Jurkat, Clone E6-1 (cell line): ENCODE measurements at regions not wholly inside any gene's neighbourhood (a gene's known extent, or its start where the extent isn't known, plus 50 kb on each side); places are given as distances from the start of the nearest gene placed in this dataset.
"Not testable (repeated sequence)": the region's sequence is repeated elsewhere in the genome, so short reads cannot be mapped to it uniquely, and the experiment has no call there.

Experiments
- DNase-seq: peaks from one replicate; pipeline ENCODE4 v3.0.0-alpha.2; 2011; ENCODE audit warnings: low read depth, low spot score
- H3K4me3 ChIP-seq: 2 replicates; pipeline ENCODE4 v1.5.1; 2011; ENCODE audit warnings: mild to moderate bottlenecking, low read length, control low read depth, moderate library complexity

DNA sequence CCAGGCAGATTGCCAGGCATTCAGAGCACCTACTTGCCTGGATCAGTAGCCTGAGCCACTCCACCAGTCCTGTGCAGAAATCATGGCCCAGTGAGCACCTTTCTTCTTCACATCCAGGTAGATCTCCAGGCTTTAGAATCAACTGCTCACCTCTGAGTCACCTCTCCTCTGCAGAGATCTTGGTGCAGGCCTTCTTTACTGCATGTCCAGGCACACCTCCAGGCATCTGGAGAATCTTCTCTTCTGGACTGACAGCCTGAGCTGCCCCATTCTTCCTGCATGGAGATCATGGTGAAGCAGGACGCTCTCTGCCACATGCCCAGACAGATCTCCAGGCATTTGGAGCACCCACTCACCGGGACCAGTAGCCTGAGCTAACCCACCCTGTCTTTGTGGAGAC lies 894.5 kb upstream of the MBL2 start:
- DNase-seq, result no peak

DNA sequence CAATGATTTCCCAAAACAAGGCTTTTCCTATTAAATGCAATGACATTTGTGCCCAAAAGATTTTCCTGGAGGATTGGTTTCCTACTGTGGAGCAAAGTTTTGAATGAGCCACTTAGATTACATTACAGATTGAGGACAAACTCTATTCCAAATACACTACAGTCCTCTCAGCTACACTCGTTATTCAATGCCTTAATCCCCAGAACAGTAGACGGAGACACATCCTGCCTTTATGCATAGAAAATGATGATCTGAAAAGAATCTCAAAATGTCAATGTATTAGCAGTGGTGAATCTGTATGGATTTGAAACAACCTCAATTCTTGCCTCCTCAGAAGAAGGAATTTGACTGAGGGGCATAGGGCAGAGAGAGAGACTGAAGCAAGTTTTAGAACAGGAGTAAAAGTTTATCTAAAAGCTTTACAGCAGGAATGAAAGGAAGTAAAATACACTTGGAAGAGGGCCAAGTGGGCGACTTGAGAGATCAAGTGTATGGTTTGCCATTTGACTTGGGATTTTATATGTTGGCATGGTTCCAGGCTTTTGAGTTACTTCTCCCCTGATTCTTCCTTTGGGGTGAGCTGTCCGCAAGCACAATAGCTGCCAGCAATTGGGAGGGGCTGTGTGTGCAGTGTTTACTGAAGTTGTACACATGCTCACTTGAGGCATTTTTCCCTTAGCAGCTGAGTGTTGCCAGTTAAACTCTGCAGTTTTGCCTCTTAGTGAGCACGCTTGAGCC lies 891.9 kb upstream of the MBL2 start:
- DNase-seq, result no peak
- H3K4me3 ChIP-seq, result no peak overlapping the region

More for the DNA sequence above, 894.5 kb upstream of the MBL2 start:
- H3K4me3 ChIP-seq, result no peak overlapping the region

DNA sequence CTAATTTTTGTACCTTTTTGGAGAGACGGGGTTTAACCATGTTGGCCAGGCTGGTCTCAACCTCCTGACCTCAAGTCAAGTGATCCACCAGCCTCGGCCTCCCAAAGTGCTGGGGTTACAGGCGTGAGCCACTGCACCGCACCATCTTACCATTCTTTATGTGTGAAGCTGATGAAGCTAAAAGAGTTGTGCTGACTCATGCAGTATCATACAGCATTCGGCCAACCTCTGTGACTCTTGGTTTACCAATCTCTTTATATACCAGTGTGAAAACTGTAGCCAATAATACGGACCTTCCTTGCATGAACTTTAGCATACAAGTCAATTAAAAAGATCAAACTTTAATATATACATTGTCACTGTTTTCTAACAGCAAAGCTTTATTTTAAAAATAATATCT lies 878.2 kb upstream of the MBL2 start:
- no peak overlapping the region for H3K4me3 ChIP-seq
- DNase-seq, result no peak

DNA sequence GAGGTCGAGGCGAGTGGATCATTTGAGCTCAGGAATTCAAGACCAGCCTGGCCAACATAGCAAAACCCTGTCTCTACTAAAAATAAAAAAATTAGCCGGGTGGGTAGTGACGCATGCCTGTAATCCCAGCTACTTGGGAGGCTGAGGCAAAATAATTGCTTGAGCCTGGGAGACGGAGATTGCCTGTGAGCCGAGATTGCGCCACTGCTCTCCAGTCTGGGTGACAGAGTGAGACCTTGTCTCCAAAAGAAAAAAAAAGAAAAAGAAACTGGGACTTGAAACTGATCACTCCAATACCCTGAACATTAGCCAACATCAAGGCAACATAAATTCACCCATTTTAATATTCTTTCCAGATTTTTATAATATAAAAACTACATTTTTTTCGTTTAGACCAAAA lies 874.6 kb upstream of the MBL2 start:
- DNase-seq, result not testable (repeated sequence)

DNA sequence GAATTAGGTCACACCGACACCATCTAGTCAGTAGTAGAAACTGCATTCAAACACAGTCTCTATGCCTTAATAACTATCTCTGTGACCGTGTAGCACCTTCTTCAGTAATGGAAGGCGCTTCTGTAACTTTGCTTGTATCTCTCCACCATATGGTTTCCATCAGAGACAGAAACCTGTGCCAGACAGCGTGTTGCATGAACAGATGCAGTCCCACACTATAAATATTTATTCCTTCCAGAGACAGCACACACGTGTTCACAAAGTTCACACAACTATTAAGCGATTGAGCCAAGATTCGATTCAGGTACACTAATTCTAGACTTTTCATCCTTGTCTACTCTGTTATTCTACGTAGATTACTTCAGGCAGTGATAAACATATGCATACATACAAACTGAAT lies 873.9 kb upstream of the MBL2 start:
- no peak overlapping the region for H3K4me3 ChIP-seq
- DNase-seq, result no peak

More for the DNA sequence above, 874.6 kb upstream of the MBL2 start:
- H3K4me3 ChIP-seq, result not testable (repeated sequence)

DNA sequence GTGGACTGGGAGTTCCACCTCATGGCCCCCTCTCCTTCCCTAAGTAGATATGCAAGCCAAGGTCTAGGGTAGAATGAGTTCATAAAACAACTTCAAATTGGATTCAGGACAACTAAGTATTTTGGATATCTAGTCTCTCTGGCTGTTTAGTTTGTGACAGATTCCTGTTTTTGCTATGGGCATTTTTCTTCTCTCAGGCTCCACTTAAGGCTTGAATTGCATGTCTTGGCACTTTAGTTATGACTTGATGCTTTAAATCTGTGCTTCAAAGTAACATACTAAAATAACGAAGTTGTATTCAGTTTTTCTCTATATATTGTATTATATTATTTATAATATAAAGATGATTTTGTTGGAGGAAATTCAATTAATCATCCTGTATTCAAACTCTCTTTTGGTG lies 873.4 kb upstream of the MBL2 start:
- DNase-seq, result no peak
- H3K4me3 ChIP-seq, result no peak overlapping the region

DNA sequence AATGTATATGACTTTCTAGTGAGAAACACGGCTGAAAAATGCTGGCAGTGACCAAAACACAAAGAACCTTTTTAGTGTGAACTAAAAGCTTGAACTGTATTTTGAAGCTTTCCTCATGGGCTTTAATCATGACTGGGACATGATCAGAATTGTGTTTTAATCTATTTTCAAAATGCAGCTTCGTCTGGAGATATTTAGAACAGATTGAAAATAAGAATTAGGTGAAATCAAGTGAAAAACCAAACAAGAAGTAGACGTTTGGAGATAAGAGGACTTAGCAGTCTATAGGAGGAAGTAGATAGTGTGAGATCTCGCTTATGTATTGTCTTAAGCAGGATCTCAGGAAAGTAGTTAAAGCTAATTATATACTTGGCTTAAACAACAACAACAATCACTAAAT lies 865.4 kb upstream of the MBL2 start:
- DNase-seq, result no peak

DNA sequence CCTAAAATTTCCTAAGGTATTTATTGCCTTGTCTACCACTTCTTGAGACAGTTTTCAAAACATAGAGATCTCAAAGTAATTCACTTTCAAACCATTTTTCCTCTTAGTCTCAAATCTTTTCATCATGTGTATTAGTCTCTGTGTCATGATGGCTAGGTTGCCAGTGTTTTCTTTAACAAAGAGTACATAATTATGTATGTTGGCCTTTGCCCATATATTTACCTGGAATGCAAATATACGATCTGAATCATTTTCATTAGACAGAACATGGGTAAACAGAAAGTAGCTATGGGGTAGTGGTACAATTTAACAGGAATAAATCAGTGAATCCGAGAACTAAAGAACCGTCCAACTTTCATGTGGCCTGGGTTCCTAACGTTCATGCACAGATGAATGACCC lies 852.1 kb upstream of the MBL2 start:
- no peak overlapping the region for H3K4me3 ChIP-seq
- no peak for DNase-seq

More for the DNA sequence above, 865.4 kb upstream of the MBL2 start:
- H3K4me3 ChIP-seq, result no peak overlapping the region

DNA sequence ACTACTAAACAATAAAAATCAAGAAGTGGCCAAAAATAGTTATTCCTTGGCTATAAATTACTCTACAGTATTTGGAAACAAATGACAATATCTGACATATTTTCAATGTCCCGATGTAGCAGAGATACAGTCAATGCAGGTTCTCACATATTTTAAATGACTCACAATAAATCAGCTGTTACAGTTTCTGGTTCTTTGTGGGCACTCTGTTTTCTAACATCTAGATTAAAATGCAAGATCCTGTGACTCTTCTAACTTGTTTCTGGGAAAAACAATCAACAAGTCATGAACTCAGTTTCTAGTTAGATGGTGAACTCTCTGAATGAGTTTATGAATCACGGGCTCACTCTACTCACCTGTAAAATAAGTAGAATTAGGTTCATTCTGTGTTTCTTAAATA lies 849.6 kb upstream of the MBL2 start:
- H3K4me3 ChIP-seq, result no peak overlapping the region
- no peak for DNase-seq

DNA sequence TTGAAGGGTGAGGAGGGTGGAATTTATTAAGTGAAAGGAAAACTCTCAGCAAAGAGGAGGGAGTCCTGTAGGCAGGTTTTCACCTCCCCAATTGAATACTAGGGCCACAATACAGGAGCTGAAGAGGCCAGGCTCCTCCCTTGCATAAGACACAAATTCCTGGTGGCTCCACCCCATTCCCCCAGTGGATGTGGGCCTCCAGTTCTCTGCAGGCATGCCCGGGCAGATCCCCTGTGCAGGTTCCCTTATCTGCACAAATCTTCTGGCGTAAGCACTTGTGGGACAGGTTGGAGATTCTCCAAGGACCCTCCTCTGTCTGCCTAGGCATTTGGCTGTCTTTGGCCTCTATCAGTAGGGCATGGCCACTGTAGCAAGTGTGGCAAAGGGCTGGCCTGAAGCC lies 847.1 kb upstream of the MBL2 start:
- no peak for DNase-seq
- H3K4me3 ChIP-seq, result no peak overlapping the region

DNA sequence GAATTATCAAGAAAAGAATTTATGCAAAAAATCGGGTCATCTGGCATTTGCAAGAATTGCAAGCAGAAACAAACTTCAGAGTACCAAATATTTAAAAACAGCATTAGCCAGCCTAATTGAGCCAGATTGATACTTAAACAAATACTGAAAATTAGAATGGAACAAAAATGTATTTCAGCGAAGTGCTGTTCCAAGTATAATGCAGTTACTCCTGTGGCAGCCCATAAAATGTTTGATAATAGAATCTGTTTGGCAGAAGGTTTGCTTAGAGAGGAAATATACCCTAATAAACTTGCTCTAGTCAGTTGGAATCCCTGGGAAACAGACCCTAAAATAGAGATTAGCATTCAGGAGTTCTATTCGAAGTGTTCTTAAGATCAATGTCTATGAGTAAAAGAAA lies 835.1 kb upstream of the MBL2 start:
- H3K4me3 ChIP-seq, result no peak overlapping the region
- DNase-seq, result no peak

DNA sequence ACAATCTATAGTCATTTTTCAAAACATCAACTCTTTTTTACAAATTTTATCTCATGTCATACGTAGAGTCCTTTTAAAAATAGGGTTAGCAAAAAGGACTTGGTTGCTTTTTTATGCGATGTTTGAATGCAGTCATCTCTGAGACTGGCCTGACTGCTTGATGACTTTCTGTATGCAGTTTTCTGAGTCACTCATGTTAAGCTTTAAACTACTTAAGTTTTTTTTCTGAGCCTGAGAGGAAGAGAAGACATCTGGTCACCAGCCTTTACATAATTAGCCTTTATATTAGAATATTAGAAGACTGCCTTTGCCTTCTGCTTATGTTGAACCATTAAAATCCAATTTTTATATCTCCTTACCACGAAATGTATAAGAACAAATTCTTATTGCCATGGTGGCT lies 834.4 kb upstream of the MBL2 start:
- H3K4me3 ChIP-seq, result no peak overlapping the region
- DNase-seq, result no peak

DNA sequence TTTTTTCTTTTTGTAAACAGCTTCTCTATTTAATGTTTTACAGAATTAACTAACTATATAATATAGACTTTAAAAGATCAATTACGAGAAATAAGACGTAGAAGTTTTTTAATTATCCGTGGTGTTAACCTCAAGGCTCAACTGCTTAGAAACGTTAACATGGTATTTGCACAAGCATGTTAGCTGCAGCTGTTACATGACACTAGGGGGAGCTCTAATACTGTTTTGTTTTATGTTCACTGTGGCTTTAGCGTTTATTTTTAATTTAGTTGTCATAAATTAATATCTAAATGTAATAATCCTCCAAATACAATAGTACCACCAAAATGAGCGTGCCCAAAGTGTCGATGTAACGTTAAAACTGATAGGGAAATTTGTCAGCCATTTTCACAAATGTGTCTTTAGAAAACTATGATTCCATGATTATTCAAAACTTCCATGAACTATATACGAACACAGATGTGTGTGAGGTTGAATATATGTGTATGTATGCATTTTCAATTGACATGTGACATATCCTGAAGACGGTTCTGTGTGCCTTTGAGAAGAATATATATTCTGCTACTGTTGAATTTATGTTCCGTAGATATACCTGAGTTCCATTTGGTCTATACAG lies 828.8 kb upstream of the MBL2 start:
- peak; percentile 37 for DNase-seq
- no peak overlapping the region for H3K4me3 ChIP-seq

DNA sequence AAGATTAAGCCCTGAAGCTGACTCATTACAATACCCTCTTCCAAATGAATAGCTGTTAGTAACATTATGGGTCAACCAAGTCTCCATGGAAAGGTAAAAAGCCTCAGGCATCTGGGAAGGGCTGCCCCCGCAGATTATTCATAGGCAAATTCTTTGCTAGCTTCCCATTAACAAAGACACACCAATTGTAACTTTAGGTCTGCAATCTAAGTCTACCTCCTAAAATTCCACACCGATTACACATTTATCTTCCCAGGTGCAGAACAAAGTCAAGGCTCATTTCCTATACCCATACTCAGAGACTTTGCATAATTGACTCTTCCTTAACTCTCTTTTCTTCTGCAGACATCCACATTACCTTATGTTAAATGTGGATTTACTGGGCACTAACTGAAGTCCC lies 826.3 kb upstream of the MBL2 start:
- DNase-seq, result no peak
- no peak overlapping the region for H3K4me3 ChIP-seq

DNA sequence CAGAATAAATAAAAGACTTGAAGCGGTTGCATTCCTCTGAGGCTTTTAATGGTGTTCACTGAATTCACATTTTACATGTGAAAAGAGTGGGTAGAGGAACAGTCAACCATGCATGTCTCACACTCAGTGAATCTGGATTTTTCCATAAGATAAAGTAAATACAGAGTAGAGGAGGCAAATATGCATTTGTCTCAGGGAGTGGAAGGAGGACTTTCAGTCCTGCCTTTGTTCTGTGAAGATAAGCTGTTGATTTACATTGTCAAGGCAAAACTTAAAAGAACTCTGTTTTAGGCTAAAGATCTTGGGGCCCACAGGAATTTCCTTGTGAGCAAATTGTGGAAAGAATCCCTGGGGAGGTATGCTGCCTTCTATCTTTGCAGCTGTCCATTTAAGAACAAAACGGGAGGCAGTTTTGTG lies 825.3 kb upstream of the MBL2 start:
- H3K4me3 ChIP-seq, result no peak overlapping the region
- DNase-seq, result no peak

DNA sequence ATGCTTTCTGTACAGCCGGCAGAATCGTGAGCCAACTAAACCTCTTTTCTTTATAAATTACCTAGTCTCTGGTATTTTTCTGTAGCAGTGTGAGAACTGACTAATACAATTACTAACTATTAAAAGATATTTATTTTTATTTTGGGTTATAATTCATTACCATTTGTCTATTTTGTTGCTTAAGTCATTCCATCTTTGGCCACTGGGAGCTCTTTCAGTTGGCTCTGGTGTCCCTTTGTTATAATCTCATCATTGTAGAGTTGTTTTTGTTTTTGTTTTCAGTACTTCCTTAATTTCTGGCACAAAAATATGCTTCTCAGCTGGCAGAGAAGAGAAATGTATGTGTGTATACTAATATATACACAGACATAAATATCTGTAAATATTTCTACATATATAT lies 807.9 kb upstream of the MBL2 start:
- no peak for DNase-seq
- H3K4me3 ChIP-seq, result no peak overlapping the region

DNA sequence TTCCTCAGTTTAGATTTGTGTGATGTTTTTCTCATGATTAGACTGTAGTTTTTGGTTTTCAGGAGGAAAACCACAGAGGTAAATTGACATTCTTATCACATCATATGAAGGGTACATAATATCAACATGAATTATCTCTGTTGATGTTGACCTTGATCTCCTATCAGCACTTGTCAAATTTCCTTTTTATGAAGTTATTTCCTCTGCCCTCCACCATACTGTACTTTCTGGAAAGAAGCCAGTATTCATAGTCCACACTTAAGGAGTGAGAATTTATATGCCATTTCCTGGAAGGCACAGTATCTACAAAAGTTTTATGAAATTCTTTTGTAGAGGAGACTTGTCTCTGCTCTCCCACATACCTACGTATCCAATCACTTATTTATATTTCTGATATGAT lies 807.2 kb upstream of the MBL2 start:
- H3K4me3 ChIP-seq, result no peak overlapping the region
- DNase-seq, result peak; percentile 48

DNA sequence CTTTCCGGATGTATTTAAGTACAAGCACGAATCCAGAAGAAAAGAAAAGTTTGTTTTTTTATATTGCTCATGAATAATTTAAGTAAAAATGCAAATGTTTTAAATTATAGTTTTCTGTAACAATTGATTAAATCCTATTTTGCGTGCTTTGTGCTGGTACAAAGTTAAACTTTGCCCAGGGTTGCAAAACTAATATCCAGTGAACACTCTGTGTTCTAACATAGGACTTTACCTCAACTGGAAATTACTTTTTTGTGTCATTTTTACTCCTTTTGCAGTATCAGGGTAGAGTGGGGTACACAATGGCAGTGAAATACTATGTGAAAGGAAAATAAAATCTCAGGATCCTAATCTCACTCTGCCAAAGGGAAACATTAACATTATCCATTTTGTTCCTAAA lies 801.4 kb upstream of the MBL2 start:
- no peak overlapping the region for H3K4me3 ChIP-seq
- DNase-seq, result no peak

DNA sequence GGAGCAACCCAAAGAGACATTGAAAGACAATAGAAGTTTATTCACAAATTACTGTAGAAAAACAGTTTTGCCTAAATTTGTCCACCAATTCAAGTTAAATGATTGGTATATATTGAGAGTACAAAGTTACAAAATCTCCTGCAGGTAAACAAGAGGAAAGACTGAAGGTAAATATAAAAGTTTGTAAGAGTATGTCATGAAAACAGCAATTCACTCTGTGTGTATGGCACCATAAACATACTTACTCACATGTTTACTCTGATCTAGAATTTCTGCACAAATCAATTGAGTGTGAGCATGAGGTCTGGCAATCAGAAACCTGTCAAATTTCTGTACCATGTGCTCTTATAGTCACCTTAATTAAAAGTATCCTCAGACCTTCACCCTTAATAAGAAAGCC lies 800.9 kb upstream of the MBL2 start:
- no peak for DNase-seq
- no peak overlapping the region for H3K4me3 ChIP-seq

DNA sequence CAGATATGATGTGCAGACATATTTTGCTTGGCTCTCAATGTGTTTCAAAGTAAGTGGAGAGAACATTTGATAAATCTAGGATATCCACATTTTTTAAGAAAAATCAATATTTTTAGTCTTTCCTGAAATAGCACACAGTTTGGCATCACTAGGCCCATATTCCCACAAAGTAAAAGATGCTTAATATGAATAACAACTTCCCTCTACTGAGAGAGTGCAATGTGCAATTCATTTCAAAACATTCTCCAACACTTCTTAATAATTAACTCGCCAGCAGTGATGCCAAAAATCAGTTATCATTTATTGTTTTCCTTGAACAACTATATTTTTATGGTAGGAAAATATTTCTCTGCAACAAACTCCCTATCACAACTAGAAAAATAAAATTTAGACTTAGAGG lies 800.2 kb upstream of the MBL2 start:
- DNase-seq, result no peak
- no peak overlapping the region for H3K4me3 ChIP-seq

DNA sequence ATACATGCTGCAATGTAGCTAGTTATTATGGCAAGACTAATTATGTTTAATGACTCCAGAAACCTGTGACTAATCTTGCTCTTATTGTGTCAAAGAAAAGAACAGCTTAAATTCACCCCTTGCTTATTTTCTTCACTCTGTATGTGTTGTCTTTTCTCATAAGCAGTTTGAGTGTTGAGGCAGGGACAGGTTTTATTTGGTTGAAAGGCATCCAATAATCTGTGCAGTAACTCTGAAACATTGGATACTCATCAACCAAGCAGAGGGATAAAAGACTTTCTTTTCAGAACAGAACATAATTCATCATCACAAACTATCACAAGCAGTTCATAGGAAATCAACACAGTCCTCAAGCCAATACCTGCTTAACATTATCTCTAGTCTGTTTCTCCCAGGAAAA lies 797.6 kb upstream of the MBL2 start:
- no peak overlapping the region for H3K4me3 ChIP-seq
- DNase-seq, result no peak
